HepG2 (cell line): ENCODE measurements at regions not wholly inside any gene's neighbourhood (a gene's known extent, or its start where the extent isn't known, plus 50 kb on each side); places are given as distances from the start of the nearest gene placed in this dataset.

Experiments
- ATAC-seq: fragments of 200-7000 bp; cut with Tn5 transposase; 3 replicates; pipeline ENCODE4 v1.9.1; 2020; ENCODE audit warnings: mild to moderate bottlenecking, moderate library complexity
- BruUV-seq: library from RNA; stranded (reverse); fragments of 400-500 nt; replicated peaks from 2 replicates; lab custom pipeline; 2021; lab: Mats Ljungman, UMichigan
- CTCF ChIA-PET: fragments of 300-600 bp; formaldehyde crosslinking; extraction: SDS; loops from one replicate; lab custom pipeline; 2021; ENCODE audit warnings: low total read pairs, inconsistent platforms, low intra/inter-chr PET ratio; lab: Yijun Ruan, JAX
- POLR2A ChIA-PET: fragments of 350-600 bp; sonication (Branson Sonifier 250); formaldehyde crosslinking; loops from one replicate; lab custom pipeline; 2020; ENCODE audit warnings: antibody characterized with exemption, inconsistent platforms; lab: Yijun Ruan, JAX
- DNase-seq: peaks from one replicate; pipeline ENCODE4 v3.0.0-alpha.2; 2015; ENCODE audit warnings: low spot score
- FAIRE-seq: peaks from 3 replicates; lab custom pipeline; 2011; peaks lifted over from hg19 to GRCh38; lab: Jason Lieb, UNC
- H2AFZ ChIP-seq: one replicate; pipeline ENCODE4 v1.6.1; 2011; ENCODE audit warnings: low read length, inconsistent platforms
- H3K27ac ChIP-seq: fragments of 300-600 bp; 3 replicates; pipeline ENCODE4 v1.8.0; 2011; ENCODE audit warnings: mixed run types, mild to moderate bottlenecking, mixed read lengths, low read length, inconsistent platforms; ENCODE audit not compliant: insufficient read depth; ENCODE audit errors: extremely low read length
- H3K27me3 ChIP-seq, 2 experiments: fragments of 200-600 bp in 1 of 2; 2 replicates in 1 of 2; 3 replicates in 1 of 2; pipeline versions ENCODE4 v1.6.0 to v1.8.0; 2011; ENCODE audit warnings: low read length in 2 of 2, mild to moderate bottlenecking in 2 of 2, moderate library complexity in 2 of 2, inconsistent platforms in 1 of 2; ENCODE audit not compliant: insufficient read depth in 2 of 2, control insufficient read depth in 1 of 2
- H3K36me3 ChIP-seq, 2 experiments: fragments of 200-600 bp in 1 of 2; replicated peaks in 1 of 2; 2 replicates in 1 of 2; 3 replicates in 1 of 2; pipeline versions ENCODE4 v1.5.1 to v1.8.0; 2011; ENCODE audit warnings: low read length in 2 of 2, inconsistent platforms in 1 of 2; ENCODE audit not compliant: insufficient read depth in 2 of 2, control insufficient read depth in 1 of 2
- H3K4me1 ChIP-seq: 2 replicates; pipeline ENCODE4 v1.5.1; 2012; ENCODE audit warnings: low read length, inconsistent platforms; ENCODE audit not compliant: insufficient read depth
- H3K4me2 ChIP-seq: 2 replicates; pipeline ENCODE4 v1.6.0; 2011; ENCODE audit warnings: low read depth, low read length, inconsistent platforms
- H3K4me3 ChIP-seq, 3 experiments: fragments of 200-600 bp in 1 of 3; sonication (generic), shearing (Covaris generic) in 1 of 3; replicated peaks in 1 of 3; 2 replicates each; pipeline ENCODE4 v1.5.1; 2011 to 2016; ENCODE audit warnings: low read length in 3 of 3, inconsistent platforms in 2 of 3, low read depth in 2 of 3, mild to moderate bottlenecking in 2 of 3, control low read depth in 1 of 3, mixed read lengths in 1 of 3; ENCODE audit not compliant: insufficient read depth in 1 of 3
- H3K79me2 ChIP-seq: one replicate; pipeline ENCODE4 v1.6.1; 2011; ENCODE audit warnings: low read length, inconsistent platforms; ENCODE audit not compliant: insufficient read depth
- H3K9ac ChIP-seq: 2 replicates; pipeline ENCODE4 v1.6.0; 2011; ENCODE audit warnings: mild to moderate bottlenecking, low read depth, low read length, inconsistent platforms; ENCODE audit not compliant: insufficient read depth
- H3K9me3 ChIP-seq: 2 replicates; pipeline ENCODE4 v1.5.1; 2012; ENCODE audit warnings: mild to moderate bottlenecking, low read length
- H4K20me1 ChIP-seq: 2 replicates; pipeline ENCODE4 v1.6.0; 2011; ENCODE audit warnings: inconsistent platforms, mild to moderate bottlenecking, low read length, moderate library complexity; ENCODE audit not compliant: insufficient read depth
- AHR ChIP-seq: IDR thresholded peaks from 2 replicates; pipeline ENCODE4 v1.6.1; 2018; ENCODE audit warnings: missing genetic modification reagents, missing compliant biosample characterization
- DR1 ChIP-seq: sonication (generic); formaldehyde crosslinking; IDR thresholded peaks from 2 replicates; pipeline ENCODE4 v1.8.0; 2021; ENCODE audit warnings: mild to moderate bottlenecking, missing genetic modification reagents, inconsistent platforms
- FOXO4 ChIP-seq: sonication (generic); formaldehyde crosslinking; conservative IDR thresholded peaks from 2 replicates; pipeline ENCODE4 v1.8.1; 2023; ENCODE audit warnings: missing genetic modification reagents
- HNF4A ChIP-seq: sonication (generic); formaldehyde crosslinking; IDR thresholded peaks from 2 replicates; pipeline ENCODE4 v1.4.0; 2020; ENCODE audit warnings: missing genetic modification reagents
- ISL2 ChIP-seq: sonication (generic); formaldehyde crosslinking; IDR thresholded peaks from 2 replicates; pipeline ENCODE4 v1.5.0; 2020; ENCODE audit warnings: missing genetic modification reagents
- ISX ChIP-seq: sonication (generic); formaldehyde crosslinking; conservative IDR thresholded peaks from 2 replicates; pipeline ENCODE4 v1.5.0; 2020; ENCODE audit warnings: missing genetic modification reagents
- REST ChIP-seq, 2 experiments: IDR thresholded peaks; 2 replicates each; pipeline ENCODE4 v1.6.1; 2011 to 2012; ENCODE audit warnings: low read length in 2 of 2, borderline replicate concordance in 1 of 2, low read depth in 1 of 2, mild to moderate bottlenecking in 1 of 2, moderate library complexity in 1 of 2
- SCMH1 ChIP-seq: sonication (generic); formaldehyde crosslinking; IDR thresholded peaks from 2 replicates; pipeline ENCODE4 v1.9.0; 2021; ENCODE audit warnings: missing genetic modification reagents, mild to moderate bottlenecking, borderline replicate concordance
- SNAPC4 ChIP-seq: sonication (generic); formaldehyde crosslinking; IDR thresholded peaks from 2 replicates; pipeline ENCODE4 v1.4.0; 2020; ENCODE audit warnings: mild to moderate bottlenecking, missing genetic modification reagents
- SRF ChIP-seq: IDR thresholded peaks from 2 replicates; pipeline ENCODE4 v1.6.1; 2011; ENCODE audit warnings: mild to moderate bottlenecking, low read depth, low read length, moderate library complexity
- ZNF17 ChIP-seq: sonication (generic); formaldehyde crosslinking; IDR thresholded peaks from 2 replicates; pipeline ENCODE4 v1.5.0; 2020; ENCODE audit warnings: mild to moderate bottlenecking, missing genetic modification reagents
- ZNF577 ChIP-seq: sonication (generic); formaldehyde crosslinking; IDR thresholded peaks from 2 replicates; pipeline ENCODE4 v1.4.0; 2020; ENCODE audit warnings: mild to moderate bottlenecking, low read depth, missing genetic modification reagents, borderline replicate concordance
- ZNF616 ChIP-seq: sonication (generic); formaldehyde crosslinking; IDR thresholded peaks from 2 replicates; pipeline ENCODE4 v1.5.0; 2020; ENCODE audit warnings: low read depth, mild to moderate bottlenecking, missing genetic modification reagents
- ZNF788 ChIP-seq: sonication (generic); formaldehyde crosslinking; IDR thresholded peaks from 2 replicates; pipeline ENCODE4 v1.5.0; 2020; ENCODE audit warnings: mild to moderate bottlenecking, missing genetic modification reagents, borderline replicate concordance
- WGBS: methylation state at CpG from one replicate; pipeline ENCODE4 v1.1.6; 2017; ENCODE audit warnings: low lambda C conversion rate; 5-methylcytosine and 5-hydroxymethylcytosine counted together
- in situ Hi-C: cut with HindIII; loops from 2 replicates; pipeline ENCODE4 v1.10.0; 2017; ENCODE audit warnings: low pct_unique_long_range_greater_than_20kb; ENCODE audit not compliant: extremely low pct_ligation_motif_present
- intact Hi-C: fragments of 100-400 bp; cut with micrococcal nuclease; formaldehyde crosslinking; loops from one replicate; pipeline ENCODE4 v1.10.0; 2022; ENCODE audit not compliant: unreplicated experiment

- Histone ChIP-seq H3K79me2 (no peaks in the 10 kb centered on the region), H3K9ac (no peak overlapping the region), H3K9me3 (no peaks in the 10 kb centered on the region), H3K4me3 (no peak overlapping the region), H3K27ac (no peak overlapping the region), H3K36me3 (no peaks in the 10 kb centered on the region), H3K27me3 (no peaks in the 10 kb centered on the region), H2AFZ (no peak overlapping the region), H3K4me1 (no peaks in the 10 kb centered on the region), H3K4me2 (no peak overlapping the region), H4K20me1 (no peaks in the 10 kb centered on the region)
- ChIA-PET CTCF (no interaction called here), POLR2A (no interaction called here)
- ATAC-seq (no peak), FAIRE-seq (no peak), DNase-seq (no peak)
- intact Hi-C loops, result loop anchor here (2.0 kb wide), 2 partner anchors 693 to 1469 kb away; no protein-coding TSS in a partner anchor
- BruUV-seq, result no TSS peak
- in situ Hi-C loops, result loop anchor here (25.0 kb wide), 2 partner anchors 738 to 1463 kb away; no protein-coding TSS in a partner anchor
- 10% methylated on average over 2 of the region's 2 CpGs for WGBS
- TF ChIP-seq SCMH1 (CRISPR knock-in tag) (no peak), SRF (no peak), AHR (CRISPR knock-in tag) (no peak), ISX (CRISPR knock-in tag) (no peak), REST (IDR thresholded peaks at IDR 0.05; ENCODE audit: borderline replicate concordance in 1 of 2, low read depth in 1 of 2, low read length in 2 of 2) (no peak), ZNF788 (CRISPR knock-in tag) (no peak), ISL2 (CRISPR knock-in tag) (no peak), ZNF577 (CRISPR knock-in tag) (no peak), HNF4A (no peak), DR1 (CRISPR knock-in tag) (no peak), ZNF17 (CRISPR knock-in tag) (no peak), FOXO4 (CRISPR knock-in tag) (no peak), SNAPC4 (CRISPR knock-in tag) (no peak), ZNF616 (no peak)
Measured at GRCh38 chr11:29449281-29450074, 567.4 kb downstream of the KCNA4 start.
